NCI-H2107 treated with DMSO at 0.1 percent for 48 hours (cell line): ENCODE measurements at regions not wholly inside any gene's neighbourhood (a gene's known extent, or its start where the extent isn't known, plus 50 kb on each side); places are given as distances from the start of the nearest gene placed in this dataset.

Source experiments
- DNase-seq: peaks from one replicate; lab custom pipeline; 2025; ENCODE audit not compliant: unreplicated experiment; lab: John Stamatoyannopoulos, UW

DNA sequence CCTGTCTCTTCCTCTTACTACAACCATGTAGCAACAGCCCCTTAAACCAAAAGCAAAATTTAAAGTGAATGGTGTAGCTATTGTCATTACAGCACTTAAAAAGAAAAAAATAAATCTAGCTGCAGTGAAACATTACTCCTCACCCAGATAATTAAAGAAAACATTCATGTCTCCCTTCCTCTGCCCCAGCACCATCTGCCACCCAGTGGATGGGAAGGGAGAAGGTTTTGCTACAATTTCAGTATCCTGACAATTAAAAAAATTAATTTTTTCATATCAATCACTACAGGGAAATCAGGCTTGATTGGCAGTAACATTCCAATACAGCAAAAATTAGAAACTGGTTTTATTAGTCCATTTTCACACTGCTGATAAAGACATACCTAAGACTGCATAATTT is 147.4 kb upstream of the PUM3 start:
- no peak for DNase-seq

GRCh38 chr9:2987679-2988078 is 143.8 kb upstream of the PUM3 start:
- DNase-seq, result no peak

GRCh38 chr9:2985343-2985742 is 141.4 kb upstream of the PUM3 start:
- no peak for DNase-seq

- DNase-seq, result no peak
Observed at GRCh38 chr9:2984491-2984890, 140.6 kb upstream of the PUM3 start.

GRCh38 chr9:2979957-2980610 is 136.2 kb upstream of the PUM3 start:
- DNase-seq, result no peak

DNA sequence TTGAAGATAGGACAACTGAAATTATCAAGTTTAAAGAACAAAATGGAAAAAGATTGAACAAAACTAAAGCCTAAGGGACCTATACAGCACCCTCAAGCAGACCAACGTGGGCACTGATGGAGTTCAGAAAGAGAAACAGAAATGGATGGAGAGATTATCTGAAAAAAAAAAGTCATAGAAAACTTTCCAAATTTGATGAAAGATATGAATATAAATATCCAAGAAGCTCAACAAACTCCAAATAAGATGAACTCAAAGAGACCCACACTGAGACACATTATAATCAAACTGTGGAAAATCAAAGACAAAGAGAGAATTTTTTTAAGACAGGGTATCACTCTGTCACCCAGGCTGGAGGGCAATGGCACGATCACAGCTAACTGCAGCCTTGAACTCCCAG is 128.6 kb upstream of the PUM3 start:
- DNase-seq, result no peak

GRCh38 chr9:2970864-2971263 is 127.0 kb upstream of the PUM3 start:
- no peak for DNase-seq

DNA sequence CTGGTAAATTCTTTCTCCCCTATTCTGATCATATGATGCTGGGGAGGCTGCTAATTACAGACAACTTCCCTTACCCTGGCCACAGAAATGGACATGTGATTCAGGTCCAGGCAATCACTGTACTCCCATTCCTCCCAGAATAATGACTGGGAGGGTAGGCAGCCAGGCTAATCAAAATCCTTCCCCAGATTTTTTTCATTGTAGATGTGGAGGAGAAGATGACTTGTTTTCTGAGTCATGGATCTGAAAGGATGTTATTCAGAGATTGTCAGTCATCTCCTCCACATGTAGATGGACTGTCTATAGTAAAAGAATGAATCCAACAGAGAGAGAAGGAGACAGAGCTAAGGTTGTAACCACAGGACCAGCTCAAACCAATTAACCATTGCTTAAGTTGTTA is 123.9 kb upstream of the PUM3 start:
- DNase-seq, result no peak

DNA sequence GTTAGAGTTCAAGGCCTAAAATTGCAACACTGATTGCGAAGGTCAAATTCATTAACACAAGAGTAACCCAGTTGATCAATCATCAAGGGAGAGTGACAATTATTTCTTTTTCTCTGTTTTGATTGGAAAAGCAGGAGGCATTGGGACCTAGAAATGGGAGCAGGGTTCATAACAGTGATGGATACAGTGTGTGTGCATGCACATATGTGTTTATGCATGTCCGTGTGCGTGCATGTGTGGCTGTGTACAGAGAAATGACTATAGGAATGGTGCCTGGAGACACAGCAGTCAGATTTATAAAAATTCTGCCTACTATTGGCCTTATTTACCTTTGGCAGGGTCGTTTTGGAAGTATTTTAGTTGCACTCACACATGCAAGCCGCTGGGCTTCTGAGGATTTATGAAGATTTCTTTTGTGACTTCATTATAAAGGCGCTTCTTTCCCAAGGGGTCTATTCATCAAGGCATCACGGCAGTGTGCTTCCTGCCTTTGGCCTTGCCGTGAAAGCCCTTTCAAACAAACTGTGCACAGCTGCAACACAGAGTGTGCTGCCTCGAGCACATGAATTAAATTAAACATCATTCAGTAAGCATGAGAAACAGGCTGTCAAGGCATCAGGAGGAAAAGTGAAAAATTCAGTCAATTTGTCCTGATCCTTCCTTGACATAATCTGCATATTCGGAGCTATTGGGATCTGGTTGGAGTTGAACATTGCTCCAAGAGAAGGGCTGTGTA is 122.8 kb upstream of the PUM3 start:
- DNase-seq, result no peak

DNA sequence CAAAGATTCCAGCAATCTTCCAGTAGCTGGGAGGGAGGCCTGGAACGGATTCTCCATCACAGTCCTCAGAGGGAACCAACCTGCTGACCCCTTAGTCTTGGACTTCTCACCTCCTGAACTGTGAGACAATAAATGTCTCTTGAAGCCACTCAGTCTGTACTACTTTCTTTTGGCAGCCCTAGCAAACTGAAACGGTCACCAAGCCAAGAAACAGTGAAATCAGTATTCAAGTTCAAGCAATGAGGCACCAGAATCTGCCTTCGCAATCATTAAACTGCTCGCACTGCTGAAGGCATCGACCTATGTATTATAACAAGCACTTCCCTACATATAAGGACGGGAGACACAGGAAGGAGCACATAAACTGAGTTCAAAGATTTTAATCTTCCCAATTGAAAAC is 120.6 kb upstream of the PUM3 start:
- DNase-seq, result no peak

- DNase-seq, result no peak
Observed at GRCh38 chr9:2963307-2963706, 119.4 kb upstream of the PUM3 start.

- no peak for DNase-seq
Observed at GRCh38 chr9:2962471-2963172, 118.7 kb upstream of the PUM3 start.

GRCh38 chr9:2958219-2958618 is 114.3 kb upstream of the PUM3 start:
- no peak for DNase-seq

- no peak for DNase-seq
Observed at GRCh38 chr9:2957656-2958200, 113.8 kb upstream of the PUM3 start.

GRCh38 chr9:2955575-2955974 is 111.7 kb upstream of the PUM3 start:
- no peak for DNase-seq

GRCh38 chr9:2939368-2939767 is 95.5 kb upstream of the PUM3 start:
- no peak for DNase-seq

DNA sequence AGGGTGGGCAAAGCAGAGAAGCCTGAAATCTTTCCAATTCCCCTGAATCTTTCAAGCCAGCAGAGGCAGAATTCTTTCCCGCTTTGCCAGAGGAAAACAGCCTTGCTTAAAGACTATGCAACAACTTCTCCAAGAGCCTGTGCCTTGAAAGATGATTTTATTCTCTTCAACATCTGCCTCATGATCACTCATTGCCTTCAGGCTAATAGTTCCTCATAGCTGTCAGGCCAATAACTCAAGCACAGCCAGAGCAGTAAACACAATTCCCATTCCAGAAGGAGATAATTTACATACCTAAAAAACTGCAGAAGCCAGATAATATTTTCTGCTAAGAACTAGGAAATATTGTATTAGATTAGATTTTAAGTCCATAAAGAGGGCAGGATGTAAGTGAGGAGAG is 92.3 kb upstream of the PUM3 start:
- no peak for DNase-seq

GRCh38 chr9:2934883-2935282 is 91.0 kb upstream of the PUM3 start:
- DNase-seq, result no peak

GRCh38 chr9:2934241-2934650 is 90.4 kb upstream of the PUM3 start:
- no peak for DNase-seq

DNA sequence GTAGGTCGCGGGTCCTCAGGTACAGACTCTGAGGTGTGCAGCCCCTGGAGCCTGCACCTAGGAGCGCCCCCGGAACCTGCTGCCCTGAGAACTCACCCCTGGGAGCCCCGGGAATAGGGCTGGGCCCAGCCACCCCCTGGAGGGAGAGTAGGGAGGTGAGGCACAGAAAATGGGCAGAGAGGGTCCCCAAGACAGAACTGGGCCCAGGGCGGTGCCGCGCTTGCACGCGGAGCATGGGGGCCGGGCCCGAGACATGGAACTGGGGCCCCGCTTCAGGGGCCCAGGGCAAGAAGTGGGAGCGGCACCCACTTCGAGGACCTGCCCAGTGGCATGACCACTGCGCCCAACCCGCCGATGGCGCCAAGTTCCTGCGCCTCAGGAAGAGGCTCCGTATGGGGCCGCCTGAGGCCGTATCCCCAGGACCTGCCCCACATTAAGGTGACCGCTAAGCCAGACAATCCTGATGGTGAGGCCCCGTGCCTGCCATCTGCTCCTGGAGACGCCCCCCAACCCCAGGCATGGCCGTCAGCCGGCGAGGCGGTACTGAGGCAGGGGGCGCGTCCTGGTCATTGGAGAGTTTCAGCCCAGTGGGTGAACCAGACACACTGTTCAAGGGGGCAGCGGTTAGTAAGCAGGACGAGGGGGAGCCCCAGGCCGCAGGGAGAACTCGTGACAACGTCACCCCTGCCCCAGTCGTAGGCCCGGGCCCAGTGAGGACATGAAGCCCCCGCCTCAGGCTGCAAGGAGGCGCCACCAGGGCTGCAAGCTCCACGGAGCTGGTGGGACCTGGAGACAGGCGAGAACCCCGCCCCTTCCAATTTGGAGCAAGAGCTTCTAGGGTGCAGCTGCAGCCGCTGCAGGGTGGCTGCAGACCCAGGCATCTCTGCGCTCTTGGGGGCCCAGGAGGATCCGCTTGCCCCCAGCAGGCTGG is 89.5 kb upstream of the PUM3 start:
- DNase-seq, result no peak

DNA sequence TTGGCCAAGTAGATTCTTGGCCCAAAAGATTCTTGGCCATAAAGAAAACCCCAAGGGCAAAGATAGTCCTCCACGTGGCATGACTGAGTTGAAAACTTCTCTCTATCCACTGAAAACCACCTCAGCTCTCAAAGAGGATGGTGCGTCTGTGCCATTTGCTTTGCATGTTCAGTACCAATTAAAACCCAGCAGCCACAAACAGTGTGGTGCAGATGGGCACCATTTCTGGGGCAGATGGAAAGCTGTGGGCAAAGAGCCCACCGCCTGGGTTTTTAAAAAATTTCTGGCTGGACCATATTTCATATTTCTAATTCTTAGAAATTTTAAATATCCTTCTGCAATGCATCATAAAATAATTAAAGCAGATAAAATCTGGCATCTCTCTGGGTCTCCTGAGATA is 84.5 kb upstream of the PUM3 start:
- DNase-seq, result no peak
